Fibroblast of mammary gland (primary cell): ENCODE measurements at regions not wholly inside any gene's neighbourhood (a gene's known extent, or its start where the extent isn't known, plus 50 kb on each side); places are given as distances from the start of the nearest gene placed in this dataset.
A peak's percentile ranks its signal among the peaks of the same experiment; 100 is the strongest.

ENCODE experiments used
- DNase-seq: peaks from one replicate; pipeline ENCODE4 v3.0.0-alpha.2; 2010; ENCODE audit warnings: low read depth
- H3K4me3 ChIP-seq: 2 replicates; pipeline ENCODE4 v1.5.1; 2011; ENCODE audit warnings: low read depth, mild to moderate bottlenecking, low read length, moderate library complexity; ENCODE audit not compliant: control insufficient read depth
- CTCF ChIP-seq: conservative IDR thresholded peaks from 2 replicates; pipeline ENCODE4 v1.5.1; 2011; ENCODE audit warnings: low read depth, low read length, inconsistent platforms; ENCODE audit not compliant: control insufficient read depth, insufficient read depth

GRCh38 chr12:126767334-126767733 lies 1499.6 kb upstream of the TMEM132C start:
- no peak overlapping the region for H3K4me3 ChIP-seq
- TF ChIP-seq CTCF, result no peak
- no peak for DNase-seq

- TF ChIP-seq CTCF, result no peak
- DNase-seq, result no peak
- H3K4me3 ChIP-seq, result no peak overlapping the region
These were observed 1498.5 kb upstream of the TMEM132C start for GRCh38 chr12:126768517-126768916.

GRCh38 chr12:126770188-126770587 lies 1496.8 kb upstream of the TMEM132C start:
- TF ChIP-seq CTCF, result no peak
- DNase-seq, result peak; percentile 6
- H3K4me3 ChIP-seq, result no peak overlapping the region

GRCh38 chr12:126772171-126772864 lies 1494.7 kb upstream of the TMEM132C start:
- H3K4me3 ChIP-seq, result peak overlapping the region; percentile 34
- peak; percentile 82 for DNase-seq
- no peak for TF ChIP-seq CTCF

DNA sequence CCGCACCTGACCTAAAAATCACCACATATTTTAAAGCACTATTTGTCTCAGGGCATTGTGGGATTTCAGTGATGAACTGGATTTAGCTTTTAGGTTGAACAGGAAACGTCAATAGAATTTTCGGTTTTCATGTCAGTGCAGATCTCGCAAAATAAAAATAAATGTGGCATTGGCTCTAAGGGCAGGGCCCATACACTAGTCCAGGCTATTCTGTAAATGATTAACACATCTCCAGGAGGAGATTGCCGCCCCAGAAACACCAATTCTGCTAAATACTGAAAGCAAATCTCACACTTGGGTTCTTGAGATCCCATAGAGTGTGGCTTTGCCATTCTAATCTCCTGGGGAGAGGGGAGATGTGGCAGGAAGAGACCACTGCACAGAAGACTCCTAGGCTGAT lies 1494.0 kb upstream of the TMEM132C start:
- no peak for TF ChIP-seq CTCF
- H3K4me3 ChIP-seq, result no peak overlapping the region
- DNase-seq, result no peak

- DNase-seq, result no peak
- no peak for TF ChIP-seq CTCF
- H3K4me3 ChIP-seq, result no peak overlapping the region
These were observed 1493.5 kb upstream of the TMEM132C start for GRCh38 chr12:126773491-126773890.
